ENCODE measurements at regions not wholly inside any gene's neighbourhood (a gene's known extent, or its start where the extent isn't known, plus 50 kb on each side); places are given as distances from the start of the nearest gene placed in this dataset.
"Not testable (repeated sequence)": the region's sequence is repeated elsewhere in the genome, so short reads cannot be mapped to it uniquely, and the experiment has no call there.

- Histone ChIP-seq H3K36me3 (ENCODE audit: insufficient read depth, low read length) (no peaks in the 10 kb centered on the region), H3K9me3 (ENCODE audit: low read depth, low read length) (no peaks in the 10 kb centered on the region), H3K27me3 (ENCODE audit: insufficient read depth, low read length) (no peaks in the 10 kb centered on the region), H3K4me3 (ENCODE audit: insufficient read depth, low read length) (peak overlapping the region; percentile 56), H3K4me1 (ENCODE audit: insufficient read depth, low read length) (no peaks in the 10 kb centered on the region), H3K79me2 (ENCODE audit: insufficient read depth, low read length) (no peaks in the 10 kb centered on the region), H3K4me2 (ENCODE audit: insufficient read depth, low read length) (peak overlapping the region; percentile 72), H2AFZ (ENCODE audit: low read length) (peak overlapping the region; percentile 51), H4K20me1 (ENCODE audit: insufficient read depth, low read length) (no peaks in the 10 kb centered on the region), H3K27ac (ENCODE audit: low read depth, low read length) (no peak overlapping the region)
- no peak for TF ChIP-seq CTCF (IDR thresholded peaks at IDR 0.05; ENCODE audit: extremely low read depth, low read depth, low read length)
- DNase-seq (ENCODE audit: insufficient read length, low spot score, missing footprints), result no peak
Observed at GRCh38 chrX:470686-471085, 84.0 kb upstream of the PPP2R3B start.

GRCh38 chrX:471281-471680 lies 84.6 kb upstream of the PPP2R3B start:
- H3K4me1 ChIP-seq (ENCODE audit: insufficient read depth, low read length), result no peaks in the 10 kb centered on the region
- H2AFZ ChIP-seq (ENCODE audit: low read length), result peak overlapping the region; percentile 51
- H3K79me2 ChIP-seq (ENCODE audit: insufficient read depth, low read length), result no peaks in the 10 kb centered on the region
- H3K27me3 ChIP-seq (ENCODE audit: insufficient read depth, low read length), result no peaks in the 10 kb centered on the region
- no peak for TF ChIP-seq CTCF (IDR thresholded peaks at IDR 0.05; ENCODE audit: extremely low read depth, low read depth, low read length)
- peak overlapping the region; percentile 56 for H3K4me3 ChIP-seq (ENCODE audit: insufficient read depth, low read length)
- no peak overlapping the region for H3K27ac ChIP-seq (ENCODE audit: low read depth, low read length)
- no peaks in the 10 kb centered on the region for H4K20me1 ChIP-seq (ENCODE audit: insufficient read depth, low read length)
- no peaks in the 10 kb centered on the region for H3K9me3 ChIP-seq (ENCODE audit: low read depth, low read length)
- no peaks in the 10 kb centered on the region for H3K36me3 ChIP-seq (ENCODE audit: insufficient read depth, low read length)
- peak overlapping the region; percentile 72 for H3K4me2 ChIP-seq (ENCODE audit: insufficient read depth, low read length)
- DNase-seq (ENCODE audit: insufficient read length, low spot score, missing footprints), result peak; percentile 83

- not testable (repeated sequence) for H4K20me1 ChIP-seq (ENCODE audit: insufficient read depth, low read length); H3K9me3 ChIP-seq (ENCODE audit: low read depth, low read length); H3K27me3 ChIP-seq (ENCODE audit: insufficient read depth, low read length); H3K27ac ChIP-seq (ENCODE audit: low read depth, low read length); H3K36me3 ChIP-seq (ENCODE audit: insufficient read depth, low read length); H3K4me2 ChIP-seq (ENCODE audit: insufficient read depth, low read length); H3K4me3 ChIP-seq (ENCODE audit: insufficient read depth, low read length); H3K79me2 ChIP-seq (ENCODE audit: insufficient read depth, low read length); DNase-seq (ENCODE audit: insufficient read length, low spot score, missing footprints); H2AFZ ChIP-seq (ENCODE audit: low read length); H3K4me1 ChIP-seq (ENCODE audit: insufficient read depth, low read length)
Observed at GRCh38 chrX:472275-472674, 85.6 kb upstream of the PPP2R3B start.

GRCh38 chrX:475926-476723 lies 89.4 kb upstream of the PPP2R3B start:
- no peaks in the 10 kb centered on the region for H4K20me1 ChIP-seq (ENCODE audit: insufficient read depth, low read length)
- TF ChIP-seq CTCF (IDR thresholded peaks at IDR 0.05; ENCODE audit: extremely low read depth, low read depth, low read length), result no peak
- H3K4me2 ChIP-seq (ENCODE audit: insufficient read depth, low read length), result no peak overlapping the region
- H3K36me3 ChIP-seq (ENCODE audit: insufficient read depth, low read length), result no peaks in the 10 kb centered on the region
- no peaks in the 10 kb centered on the region for H3K27me3 ChIP-seq (ENCODE audit: insufficient read depth, low read length)
- peak; percentile 81 for DNase-seq (ENCODE audit: insufficient read length, low spot score, missing footprints)
- no peaks in the 10 kb centered on the region for H3K4me1 ChIP-seq (ENCODE audit: insufficient read depth, low read length)
- H3K27ac ChIP-seq (ENCODE audit: low read depth, low read length), result no peak overlapping the region
- H3K4me3 ChIP-seq (ENCODE audit: insufficient read depth, low read length), result no peak overlapping the region
- H3K79me2 ChIP-seq (ENCODE audit: insufficient read depth, low read length), result no peaks in the 10 kb centered on the region
- no peaks in the 10 kb centered on the region for H3K9me3 ChIP-seq (ENCODE audit: low read depth, low read length)
- H2AFZ ChIP-seq (ENCODE audit: low read length), result no peak overlapping the region
